ENCODE measurements at regions not wholly inside any gene's neighbourhood (a gene's known extent, or its start where the extent isn't known, plus 50 kb on each side); places are given as distances from the start of the nearest gene placed in this dataset.

- no peak for TF ChIP-seq POLR2A (IDR thresholded peaks at IDR 0.05)
- TF ChIP-seq CTCF (IDR thresholded peaks at IDR 0.05), result no peak
Measured at GRCh38 chr4:59643682-59644081, 1556.4 kb upstream of the ADGRL3 start.

All from testis (tissue), 2 donors.